ENCODE measurements at regions not wholly inside any gene's neighbourhood (a gene's known extent, or its start where the extent isn't known, plus 50 kb on each side); places are given as distances from the start of the nearest gene placed in this dataset.

DNA sequence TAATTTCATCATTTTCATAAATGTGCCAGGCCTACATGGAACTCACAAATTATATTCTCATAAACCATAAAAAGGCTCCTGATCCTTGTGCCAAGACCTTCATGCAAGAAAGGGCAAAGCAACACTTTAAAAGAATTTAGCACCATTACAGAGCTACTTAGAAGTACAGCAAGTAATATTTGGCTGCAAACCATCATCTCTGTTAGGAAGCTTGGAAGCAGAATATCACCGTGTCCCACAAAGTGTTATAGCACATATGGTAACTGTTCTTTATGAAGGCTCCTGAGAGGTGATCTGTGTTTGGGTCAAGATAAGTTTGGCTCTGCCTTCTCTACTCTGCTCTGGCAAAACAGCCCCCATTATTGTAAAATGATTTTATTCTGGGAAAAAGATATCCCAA, 59.7 kb upstream of the KCNJ3 start:
- TF ChIP-seq, protein P1, sequence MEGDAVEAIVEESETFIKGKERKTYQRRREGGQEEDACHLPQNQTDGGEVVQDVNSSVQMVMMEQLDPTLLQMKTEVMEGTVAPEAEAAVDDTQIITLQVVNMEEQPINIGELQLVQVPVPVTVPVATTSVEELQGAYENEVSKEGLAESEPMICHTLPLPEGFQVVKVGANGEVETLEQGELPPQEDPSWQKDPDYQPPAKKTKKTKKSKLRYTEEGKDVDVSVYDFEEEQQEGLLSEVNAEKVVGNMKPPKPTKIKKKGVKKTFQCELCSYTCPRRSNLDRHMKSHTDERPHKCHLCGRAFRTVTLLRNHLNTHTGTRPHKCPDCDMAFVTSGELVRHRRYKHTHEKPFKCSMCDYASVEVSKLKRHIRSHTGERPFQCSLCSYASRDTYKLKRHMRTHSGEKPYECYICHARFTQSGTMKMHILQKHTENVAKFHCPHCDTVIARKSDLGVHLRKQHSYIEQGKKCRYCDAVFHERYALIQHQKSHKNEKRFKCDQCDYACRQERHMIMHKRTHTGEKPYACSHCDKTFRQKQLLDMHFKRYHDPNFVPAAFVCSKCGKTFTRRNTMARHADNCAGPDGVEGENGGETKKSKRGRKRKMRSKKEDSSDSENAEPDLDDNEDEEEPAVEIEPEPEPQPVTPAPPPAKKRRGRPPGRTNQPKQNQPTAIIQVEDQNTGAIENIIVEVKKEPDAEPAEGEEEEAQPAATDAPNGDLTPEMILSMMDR (conservative IDR thresholded peaks at IDR 0.05; ENCODE audit: low read length) = no peak
- no peak for TF ChIP-seq EZH2phosphoT487 (IDR thresholded peaks at IDR 0.05; ENCODE audit: borderline replicate concordance)

Data from Loucy (cell line).